ENCODE measurements at regions not wholly inside any gene's neighbourhood (a gene's known extent, or its start where the extent isn't known, plus 50 kb on each side); places are given as distances from the start of the nearest gene placed in this dataset.

GRCh38 chr5:20605732-20606525 is 617.9 kb upstream of the CDH18 start:
- CTCF ChIA-PET, result interaction anchor here (0.6 kb wide), 1 partner anchor 66 kb away, joined by 3 read pairs; no protein-coding TSS in a partner anchor
- POLR2A ChIA-PET, result no interaction called here

- ChIA-PET CTCF (interaction anchor here (0.6 kb wide), 1 partner anchor 67 kb away, joined by 3 read pairs; no protein-coding TSS in a partner anchor), POLR2A (no interaction called here)
Measured at GRCh38 chr5:20604992-20605391, 617.0 kb upstream of the CDH18 start.

- ChIA-PET CTCF (no interaction called here), POLR2A (no interaction called here)
Measured at GRCh38 chr5:20601678-20602100, 613.7 kb upstream of the CDH18 start.

GRCh38 chr5:20590356-20590755 is 602.4 kb upstream of the CDH18 start:
- ChIA-PET CTCF (no interaction called here), POLR2A (no interaction called here)

- POLR2A ChIA-PET, result no interaction called here
- CTCF ChIA-PET, result no interaction called here
Measured at GRCh38 chr5:20575571-20575970, 587.6 kb upstream of the CDH18 start.

GRCh38 chr5:20574576-20574975 is 586.6 kb upstream of the CDH18 start:
- CTCF ChIA-PET, result no interaction called here
- POLR2A ChIA-PET, result no interaction called here

GRCh38 chr5:20572614-20573013 is 584.6 kb upstream of the CDH18 start:
- ChIA-PET CTCF (no interaction called here), POLR2A (no interaction called here)

- POLR2A ChIA-PET, result no interaction called here
Measured at GRCh38 chr5:20570486-20570885, 582.5 kb upstream of the CDH18 start.

GRCh38 chr5:20562544-20562943 is 574.5 kb upstream of the CDH18 start:
- POLR2A ChIA-PET, result no interaction called here
- CTCF ChIA-PET, result no interaction called here

More at GRCh38 chr5:20570486-20570885, 582.5 kb upstream of the CDH18 start:
- CTCF ChIA-PET, result no interaction called here

- CTCF ChIA-PET, result no interaction called here
- POLR2A ChIA-PET, result no interaction called here
Measured at GRCh38 chr5:20559845-20560244, 571.8 kb upstream of the CDH18 start.

GRCh38 chr5:20556115-20556763 is 568.2 kb upstream of the CDH18 start:
- ChIA-PET CTCF (no interaction called here), POLR2A (no interaction called here)

GRCh38 chr5:20555034-20555433 is 567.0 kb upstream of the CDH18 start:
- CTCF ChIA-PET, result no interaction called here
- POLR2A ChIA-PET, result no interaction called here

GRCh38 chr5:20554001-20554400 is 566.0 kb upstream of the CDH18 start:
- ChIA-PET POLR2A (no interaction called here), CTCF (no interaction called here)

GRCh38 chr5:20537911-20538703 is 550.1 kb upstream of the CDH18 start:
- ChIA-PET POLR2A (no interaction called here), CTCF (no interaction called here)

- ChIA-PET POLR2A (no interaction called here), CTCF (no interaction called here)
Measured at GRCh38 chr5:20536813-20537212, 548.8 kb upstream of the CDH18 start.

- POLR2A ChIA-PET, result no interaction called here
Measured at GRCh38 chr5:20536341-20536740, 548.3 kb upstream of the CDH18 start.

GRCh38 chr5:20528471-20528870 is 540.5 kb upstream of the CDH18 start:
- ChIA-PET POLR2A (no interaction called here), CTCF (no interaction called here)

More at GRCh38 chr5:20536341-20536740, 548.3 kb upstream of the CDH18 start:
- CTCF ChIA-PET, result no interaction called here

GRCh38 chr5:20524991-20525529 is 537.1 kb upstream of the CDH18 start:
- ChIA-PET POLR2A (no interaction called here), CTCF (no interaction called here)

GRCh38 chr5:20522905-20523482 is 535.0 kb upstream of the CDH18 start:
- ChIA-PET CTCF (no interaction called here), POLR2A (no interaction called here)

- ChIA-PET CTCF (no interaction called here), POLR2A (no interaction called here)
Measured at GRCh38 chr5:20515606-20516005, 527.6 kb upstream of the CDH18 start.

Measured in activated CD8-positive, alpha-beta memory T cell treated with anti-CD3 and anti-CD28 coated beads for 36 hours (primary cell).